Effector memory CD8-positive, alpha-beta T cell (primary cell): ENCODE measurements at regions not wholly inside any gene's neighbourhood (a gene's known extent, or its start where the extent isn't known, plus 50 kb on each side); places are given as distances from the start of the nearest gene placed in this dataset.

Source experiments
- ATAC-seq: fragments of 150-1000 bp; cut with Tn5 transposase; replicated peaks from 2 replicates; pipeline ENCODE4 v1.10.0; 2021; ENCODE audit warnings: mild to moderate bottlenecking, moderate library complexity
- DNase-seq, 3 experiments: peaks; one replicate each; pipeline ENCODE4 v3.0.0; 2021
- H3K27ac Mint-ChIP-seq, 2 donors: one replicate each; pipeline ENCODE4 v1.8.0; 2022; ENCODE audit warnings: mild to moderate bottlenecking in 2 of 2, mixed read lengths in 2 of 2, moderate library complexity in 2 of 2
- H3K27me3 Mint-ChIP-seq, 2 donors: one replicate each; pipeline ENCODE4 v1.8.0; 2022; ENCODE audit warnings: mixed read lengths in 2 of 2
- H3K36me3 Mint-ChIP-seq: one replicate; pipeline ENCODE4 v1.8.0; 2022; ENCODE audit warnings: mild to moderate bottlenecking, moderate library complexity, mixed read lengths; ENCODE audit not compliant: insufficient read depth
- H3K4me1 Mint-ChIP-seq, 2 donors: one replicate each; pipeline ENCODE4 v1.8.0; 2022; ENCODE audit warnings: low read depth in 2 of 2, mixed read lengths in 2 of 2
- H3K4me3 Mint-ChIP-seq, 2 donors: one replicate each; pipeline ENCODE4 v1.8.0; 2022; ENCODE audit warnings: mild to moderate bottlenecking in 2 of 2, mixed read lengths in 2 of 2, moderate library complexity in 2 of 2
- H3K9me3 Mint-ChIP-seq, 2 donors: one replicate each; pipeline ENCODE4 v1.8.0; 2022; ENCODE audit warnings: mixed read lengths in 2 of 2

DNA sequence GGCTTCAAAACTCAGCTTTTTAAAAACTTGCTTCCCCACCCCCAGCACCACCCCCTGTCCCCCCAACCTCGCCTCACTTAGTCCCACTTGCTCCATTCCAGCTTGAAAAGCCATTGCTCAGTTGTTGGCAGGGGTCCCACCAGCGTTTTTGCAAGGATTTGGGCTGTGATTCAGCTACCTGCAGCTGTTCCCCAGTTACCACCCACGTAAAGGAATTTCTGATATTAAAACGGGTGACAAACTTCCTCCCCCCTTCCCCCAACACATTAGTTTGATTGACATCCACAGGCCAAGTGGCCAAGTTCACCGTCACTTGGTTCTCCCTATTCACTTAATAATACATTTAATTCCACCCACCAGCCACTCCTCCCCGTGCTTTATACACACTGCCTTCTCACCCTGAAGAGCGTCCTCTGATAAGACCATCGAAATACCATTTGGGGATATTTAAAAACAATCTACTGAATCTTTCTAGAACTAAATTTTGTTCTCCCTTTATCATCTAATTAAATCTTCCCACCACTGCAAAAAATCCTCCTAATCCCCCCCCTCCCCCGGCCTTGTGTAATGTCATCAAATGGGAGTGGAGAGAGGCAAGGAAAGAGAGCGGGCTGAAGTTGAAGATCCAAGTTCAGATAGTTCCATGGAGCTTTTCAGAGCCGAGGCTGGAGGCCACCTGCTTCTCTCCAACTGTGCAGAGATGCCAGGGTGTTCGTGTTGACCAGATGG, 55.1 kb downstream of the SOX9 start:
- no peak overlapping the region for H3K4me3 Mint-ChIP-seq
- H3K9me3 Mint-ChIP-seq = peaks cover 2 to 4% of the 10 kb centered on the region in 2 donors
- ATAC-seq = no peak
- H3K36me3 Mint-ChIP-seq = no peaks in the 10 kb centered on the region
- H3K27ac Mint-ChIP-seq = no peak overlapping the region
- peaks cover 0 to 5% of the 10 kb centered on the region in 2 donors for H3K27me3 Mint-ChIP-seq
- no peaks in the 10 kb centered on the region for H3K4me1 Mint-ChIP-seq
- no peak for DNase-seq

DNA sequence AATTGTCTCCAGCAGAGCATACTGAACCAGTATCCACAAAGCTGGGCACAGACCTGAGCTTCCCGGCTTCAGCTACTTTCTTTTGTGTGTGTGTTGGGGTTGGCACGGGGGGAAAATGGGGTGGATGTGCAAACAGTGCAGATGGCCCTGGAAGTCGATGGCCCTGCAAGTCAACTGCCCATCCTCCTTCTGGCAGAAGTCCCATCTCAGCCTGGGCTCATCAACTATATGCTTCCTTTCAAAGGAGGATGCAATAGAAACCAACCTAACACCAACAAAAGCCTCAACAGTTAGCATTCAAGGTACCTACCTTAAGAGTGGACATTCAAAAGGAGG, 55.7 kb downstream of the SOX9 start:
- Mint-ChIP-seq H3K27me3 (peaks cover 0 to 5% of the 10 kb centered on the region in 2 donors), H3K4me3 (no peak overlapping the region), H3K36me3 (no peaks in the 10 kb centered on the region), H3K27ac (no peak overlapping the region), H3K9me3 (peaks cover 7 to 9% of the 10 kb centered on the region in 2 donors), H3K4me1 (no peaks in the 10 kb centered on the region)
- DNase-seq (no peak), ATAC-seq (no peak)

DNA sequence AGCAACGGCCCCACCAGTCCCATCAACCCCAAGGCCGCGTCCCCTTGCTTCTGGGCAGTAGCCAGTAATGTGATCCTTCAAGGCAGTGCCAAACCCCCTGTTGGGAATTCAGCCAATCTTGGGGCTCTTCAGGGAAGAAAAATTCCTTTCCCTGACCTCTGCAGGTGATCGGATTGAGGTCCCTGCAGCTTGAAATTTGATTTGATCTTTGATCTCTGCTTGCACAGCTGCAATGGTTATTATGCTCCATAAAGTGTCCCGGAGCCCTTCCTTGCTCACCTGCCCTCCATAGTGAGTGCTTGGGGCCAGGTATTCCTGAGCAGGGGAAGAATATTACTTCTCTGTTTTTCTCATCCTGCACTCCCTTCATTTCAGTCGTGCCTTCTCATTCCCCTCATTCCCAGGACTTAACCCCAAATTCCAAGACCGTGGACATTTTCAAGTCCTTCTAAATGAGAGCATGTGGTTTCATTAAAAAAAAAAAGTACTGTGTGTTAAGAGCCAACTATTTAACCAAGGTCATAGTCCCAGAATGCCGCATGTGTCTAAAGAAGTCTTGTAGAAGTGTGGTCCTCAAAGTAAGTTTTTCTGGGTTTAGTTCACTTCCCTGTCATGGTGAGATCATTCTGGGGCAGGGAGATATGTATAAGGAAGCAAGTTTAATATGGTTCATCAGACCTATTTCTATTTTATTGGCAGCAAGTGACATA, 56.3 kb downstream of the SOX9 start:
- Mint-ChIP-seq H3K27me3 (peaks cover 0 to 5% of the 10 kb centered on the region in 2 donors), H3K36me3 (no peaks in the 10 kb centered on the region), H3K9me3 (peaks cover 9% of the 10 kb centered on the region in 2 donors), H3K27ac (no peak overlapping the region), H3K4me3 (no peak overlapping the region), H3K4me1 (no peaks in the 10 kb centered on the region)
- ATAC-seq (no peak), DNase-seq (no peak)

DNA sequence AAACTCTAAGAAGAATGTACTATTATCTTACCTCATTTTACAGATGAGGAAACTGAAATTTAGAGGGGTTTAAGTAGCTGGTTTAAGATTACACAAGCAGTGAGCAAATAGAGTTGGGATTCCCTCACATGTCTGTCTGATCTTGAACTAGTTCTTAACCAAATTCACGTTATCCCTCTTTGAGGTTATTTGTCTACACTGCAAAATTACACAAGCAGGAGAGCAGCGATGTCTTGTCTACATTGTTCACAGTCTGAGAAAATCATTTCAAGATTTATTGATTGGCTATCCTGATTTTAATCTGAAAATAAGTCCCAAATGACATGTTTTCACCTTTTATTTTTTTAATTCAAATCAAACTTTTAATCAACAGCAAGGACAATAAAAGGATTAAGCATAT, 56.9 kb downstream of the SOX9 start:
- peaks cover 0 to 5% of the 10 kb centered on the region in 2 donors for H3K27me3 Mint-ChIP-seq
- H3K4me1 Mint-ChIP-seq = no peaks in the 10 kb centered on the region
- H3K36me3 Mint-ChIP-seq = no peaks in the 10 kb centered on the region
- H3K4me3 Mint-ChIP-seq = no peak overlapping the region
- peaks cover 9% of the 10 kb centered on the region in 2 donors for H3K9me3 Mint-ChIP-seq
- no peak overlapping the region for H3K27ac Mint-ChIP-seq
- ATAC-seq = no peak
- DNase-seq = no peak

DNA sequence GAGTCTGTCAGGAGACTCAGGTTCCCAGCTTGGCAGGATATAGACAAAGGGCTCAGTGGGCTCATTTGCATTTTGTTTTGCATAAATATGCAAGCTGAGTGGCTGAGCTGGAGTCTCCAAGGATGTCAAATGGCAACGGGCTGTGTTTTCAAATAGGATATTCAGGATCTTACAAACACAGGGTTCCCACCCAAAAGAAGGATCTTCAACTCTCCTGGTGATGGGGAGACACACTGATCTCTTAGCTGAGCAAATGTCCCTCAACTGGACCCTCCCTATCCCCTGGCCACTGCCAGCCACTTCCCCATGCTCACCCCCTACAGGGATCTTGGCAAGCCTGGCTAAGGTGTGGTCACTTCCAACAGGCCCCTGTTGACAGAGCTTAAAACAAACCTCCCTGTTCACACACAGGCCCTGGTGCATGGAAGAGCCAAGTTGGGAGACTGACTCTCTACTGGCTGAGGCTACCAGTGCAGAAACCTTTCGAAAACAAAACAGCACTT, 61.6 kb downstream of the SOX9 start:
- Mint-ChIP-seq H3K27ac (no peak overlapping the region), H3K27me3 (no peaks in the 10 kb centered on the region)

DNA sequence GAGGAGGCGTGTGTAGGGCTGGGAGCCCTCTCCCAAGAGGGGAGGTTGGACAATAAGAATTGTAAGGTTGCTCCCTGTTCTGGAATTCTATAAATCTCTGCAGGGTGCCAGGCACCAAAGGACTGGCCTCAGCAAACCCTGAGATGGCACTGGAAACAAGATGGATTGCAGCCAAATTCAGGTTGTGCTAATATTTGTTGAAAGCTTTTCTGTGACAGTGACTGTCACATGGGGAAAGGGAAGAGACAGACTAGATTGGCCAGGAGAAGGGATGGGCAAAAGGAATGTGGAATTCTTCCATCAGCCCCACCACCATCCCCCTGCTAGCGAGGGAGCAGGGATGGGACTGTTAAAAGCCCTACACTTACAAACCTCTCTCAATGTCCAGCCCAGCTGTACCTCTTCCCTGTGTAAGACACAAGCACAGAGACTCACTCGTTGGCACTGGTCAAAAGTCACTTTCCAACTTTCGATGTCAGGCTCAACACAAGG, 62.4 kb downstream of the SOX9 start:
- no peaks in the 10 kb centered on the region for H3K27me3 Mint-ChIP-seq
- no peak for DNase-seq
- peaks cover 6 to 9% of the 10 kb centered on the region in 2 donors for H3K9me3 Mint-ChIP-seq
- H3K4me1 Mint-ChIP-seq = no peaks in the 10 kb centered on the region
- H3K4me3 Mint-ChIP-seq = no peak overlapping the region
- no peaks in the 10 kb centered on the region for H3K36me3 Mint-ChIP-seq
- no peak for ATAC-seq
- H3K27ac Mint-ChIP-seq = no peak overlapping the region

More for the DNA sequence above, 61.6 kb downstream of the SOX9 start:
- ATAC-seq = no peak
- Mint-ChIP-seq H3K9me3 (peaks cover 6 to 9% of the 10 kb centered on the region in 2 donors), H3K36me3 (no peaks in the 10 kb centered on the region), H3K4me3 (no peak overlapping the region), H3K4me1 (no peaks in the 10 kb centered on the region)
- DNase-seq = no peak

DNA sequence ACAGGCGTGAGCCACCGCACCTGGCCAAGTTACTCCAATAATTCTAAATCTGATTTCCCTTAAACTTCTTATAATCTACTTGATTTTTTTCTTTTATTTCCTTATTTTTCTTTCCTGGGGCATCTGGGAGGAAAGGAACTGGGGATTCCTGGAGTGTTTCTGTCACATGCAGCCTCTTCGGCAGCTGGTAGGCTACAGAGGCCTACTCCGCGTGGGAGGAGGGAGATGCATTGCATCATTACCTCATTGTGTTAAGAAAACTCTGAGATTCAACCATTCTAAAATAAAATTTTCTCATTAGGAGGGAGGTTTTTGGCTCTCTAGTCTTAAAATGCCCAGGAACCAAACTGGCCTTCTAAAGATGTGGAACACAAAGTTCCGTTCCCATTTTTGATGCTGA, 64.0 kb downstream of the SOX9 start:
- DNase-seq (no peak), ATAC-seq (no peak)
- peaks cover 6 to 9% of the 10 kb centered on the region in 2 donors for H3K9me3 Mint-ChIP-seq
- no peaks in the 10 kb centered on the region for H3K36me3 Mint-ChIP-seq
- H3K4me1 Mint-ChIP-seq = no peaks in the 10 kb centered on the region
- no peak overlapping the region for H3K27ac Mint-ChIP-seq
- no peak overlapping the region for H3K4me3 Mint-ChIP-seq
- H3K27me3 Mint-ChIP-seq = no peaks in the 10 kb centered on the region

DNA sequence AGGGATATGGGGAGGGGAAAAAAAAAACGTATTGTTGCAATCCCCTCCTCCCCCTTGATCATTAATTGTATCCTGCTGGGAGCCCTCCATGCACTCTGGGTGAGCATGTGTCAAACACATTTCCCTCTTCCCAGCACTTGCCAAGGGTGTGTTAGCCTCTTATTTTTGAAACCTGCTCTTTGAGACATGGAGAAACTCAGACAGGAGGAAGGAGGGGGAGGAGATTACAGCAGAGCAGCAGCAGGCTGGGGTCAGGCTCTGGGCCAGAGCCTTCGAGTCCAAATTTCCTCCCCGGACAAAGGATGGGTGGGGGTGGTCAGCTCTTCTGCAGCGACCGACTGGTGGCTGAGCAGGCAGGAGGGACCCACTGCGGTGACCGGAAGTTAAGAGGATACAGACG, 64.7 kb downstream of the SOX9 start:
- H3K4me3 Mint-ChIP-seq = no peak overlapping the region
- no peak overlapping the region for H3K27ac Mint-ChIP-seq
- ATAC-seq = no peak
- DNase-seq = no peak
- H3K36me3 Mint-ChIP-seq = no peaks in the 10 kb centered on the region
- H3K4me1 Mint-ChIP-seq = no peaks in the 10 kb centered on the region
- no peaks in the 10 kb centered on the region for H3K27me3 Mint-ChIP-seq
- peaks cover 9 to 10% of the 10 kb centered on the region in 2 donors for H3K9me3 Mint-ChIP-seq

DNA sequence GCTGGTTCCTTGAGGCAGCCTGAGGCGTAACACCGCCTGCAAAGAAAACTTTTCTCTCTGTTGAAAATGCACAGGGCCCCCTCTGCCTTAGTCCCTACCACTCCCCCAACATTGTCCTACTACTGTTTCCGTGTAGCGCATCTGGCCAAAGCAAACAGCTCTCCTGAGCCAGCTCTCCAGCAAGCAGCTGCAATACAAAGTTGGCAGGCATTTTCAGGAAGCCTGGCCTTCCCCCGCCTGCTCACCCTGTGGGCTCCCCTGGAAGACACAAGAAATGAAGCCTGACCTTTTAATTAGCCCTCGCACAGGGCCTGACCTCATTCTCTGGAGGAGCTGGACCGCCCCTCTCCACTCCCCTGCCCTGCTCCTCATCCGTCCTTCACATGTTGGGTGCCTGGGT, 66.7 kb downstream of the SOX9 start:
- Mint-ChIP-seq H3K9me3 (peaks cover 0 to 5% of the 10 kb centered on the region in 2 donors), H3K36me3 (no peaks in the 10 kb centered on the region), H3K4me1 (no peaks in the 10 kb centered on the region), H3K27me3 (no peaks in the 10 kb centered on the region), H3K4me3 (no peak overlapping the region), H3K27ac (no peak overlapping the region)
- DNase-seq (no peak), ATAC-seq (no peak)

DNA sequence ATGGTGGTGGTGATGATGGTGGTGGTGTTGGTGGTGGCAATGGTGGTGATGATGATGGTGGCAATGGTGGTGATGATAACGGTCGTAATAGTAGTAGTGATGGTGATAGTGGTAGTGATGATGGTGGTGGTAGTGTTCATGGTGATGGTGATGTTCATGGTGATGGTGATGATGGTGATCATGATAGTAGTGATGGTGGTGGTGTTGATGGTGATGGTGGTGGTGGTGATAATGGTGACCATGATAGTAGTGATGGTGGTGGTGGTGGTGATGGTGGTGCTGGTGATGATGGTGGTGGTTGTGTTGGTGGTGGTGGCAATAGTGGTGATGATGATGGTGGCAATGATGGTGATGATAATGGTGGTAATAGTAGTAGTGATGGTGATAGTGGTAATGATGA, 68.0 kb downstream of the SOX9 start:
- H3K4me3 Mint-ChIP-seq = no peak overlapping the region
- no peaks in the 10 kb centered on the region for H3K36me3 Mint-ChIP-seq
- DNase-seq (no peak), ATAC-seq (no peak)
- H3K4me1 Mint-ChIP-seq = no peaks in the 10 kb centered on the region
- H3K27me3 Mint-ChIP-seq = no peaks in the 10 kb centered on the region
- H3K27ac Mint-ChIP-seq = no peak overlapping the region
- H3K9me3 Mint-ChIP-seq = peaks cover 0 to 5% of the 10 kb centered on the region in 2 donors

DNA sequence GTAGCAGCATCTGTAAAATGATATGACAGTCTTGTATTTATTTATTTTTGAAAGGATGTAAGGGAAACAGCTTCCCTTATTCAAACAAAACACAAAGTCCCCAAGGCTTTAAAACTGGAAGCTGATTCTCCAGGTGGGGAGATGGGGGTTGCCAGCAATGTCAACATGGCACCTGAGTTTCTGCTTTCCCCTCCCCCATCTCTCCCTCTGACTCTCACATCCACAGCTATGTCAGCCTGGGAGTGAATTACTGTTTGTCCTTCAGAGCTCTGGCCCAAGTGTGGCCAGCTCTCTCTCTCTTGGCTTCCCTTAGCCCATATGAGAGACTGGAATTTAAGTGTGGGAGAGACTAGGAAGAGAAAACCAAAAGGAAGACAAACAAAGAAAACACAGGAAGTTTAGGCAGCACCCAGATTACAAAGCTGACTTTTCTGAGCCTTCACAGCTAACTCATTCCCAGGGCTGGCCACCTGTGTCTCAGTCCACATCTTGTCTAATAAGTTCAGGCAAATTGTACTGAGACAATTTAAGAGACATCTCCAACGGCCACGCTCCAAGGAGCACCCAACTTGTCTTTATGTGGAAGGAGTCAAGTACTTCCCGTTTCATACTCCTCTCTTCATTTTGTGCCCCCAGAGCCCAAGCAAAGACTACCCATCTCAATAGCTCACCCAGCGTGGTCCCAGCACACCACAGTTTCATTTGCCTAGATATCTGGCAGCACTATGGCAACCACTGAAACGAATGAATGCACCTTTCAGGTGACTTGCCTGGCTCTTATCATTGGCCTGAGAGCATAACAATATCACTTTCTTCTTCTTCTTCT, 69.2 kb downstream of the SOX9 start:
- H3K27ac Mint-ChIP-seq = no peak overlapping the region
- H3K27me3 Mint-ChIP-seq = no peaks in the 10 kb centered on the region
- no peak overlapping the region for H3K4me3 Mint-ChIP-seq
- DNase-seq (no peak), ATAC-seq (no peak)
- H3K4me1 Mint-ChIP-seq = no peaks in the 10 kb centered on the region
- H3K36me3 Mint-ChIP-seq = no peaks in the 10 kb centered on the region
- H3K9me3 Mint-ChIP-seq = peaks cover 0 to 5% of the 10 kb centered on the region in 2 donors

DNA sequence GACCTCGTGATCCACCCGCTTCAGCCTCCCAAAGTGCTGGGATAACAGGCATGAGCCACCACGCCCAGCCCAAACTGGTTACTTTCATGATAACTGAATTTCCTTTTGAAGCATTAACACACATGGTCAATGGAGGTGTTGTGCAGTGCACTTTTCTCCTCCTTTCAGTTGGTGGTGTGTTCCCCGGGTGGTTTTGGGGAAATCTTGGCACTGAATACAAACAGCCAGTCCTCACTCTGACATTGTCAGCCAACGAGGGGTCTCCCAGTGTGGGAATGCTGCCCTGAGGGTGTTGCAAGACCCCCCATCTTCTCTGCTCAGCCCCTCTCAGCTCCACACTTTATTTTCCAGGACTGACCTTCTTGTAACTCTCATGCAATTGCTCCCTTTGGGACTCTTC, 70.5 kb downstream of the SOX9 start:
- Mint-ChIP-seq H3K9me3 (peaks cover 0 to 8% of the 10 kb centered on the region in 2 donors), H3K27ac (no peak overlapping the region), H3K4me3 (no peak overlapping the region), H3K4me1 (no peaks in the 10 kb centered on the region), H3K36me3 (no peaks in the 10 kb centered on the region), H3K27me3 (no peaks in the 10 kb centered on the region)
- ATAC-seq (no peak), DNase-seq (no peak)

DNA sequence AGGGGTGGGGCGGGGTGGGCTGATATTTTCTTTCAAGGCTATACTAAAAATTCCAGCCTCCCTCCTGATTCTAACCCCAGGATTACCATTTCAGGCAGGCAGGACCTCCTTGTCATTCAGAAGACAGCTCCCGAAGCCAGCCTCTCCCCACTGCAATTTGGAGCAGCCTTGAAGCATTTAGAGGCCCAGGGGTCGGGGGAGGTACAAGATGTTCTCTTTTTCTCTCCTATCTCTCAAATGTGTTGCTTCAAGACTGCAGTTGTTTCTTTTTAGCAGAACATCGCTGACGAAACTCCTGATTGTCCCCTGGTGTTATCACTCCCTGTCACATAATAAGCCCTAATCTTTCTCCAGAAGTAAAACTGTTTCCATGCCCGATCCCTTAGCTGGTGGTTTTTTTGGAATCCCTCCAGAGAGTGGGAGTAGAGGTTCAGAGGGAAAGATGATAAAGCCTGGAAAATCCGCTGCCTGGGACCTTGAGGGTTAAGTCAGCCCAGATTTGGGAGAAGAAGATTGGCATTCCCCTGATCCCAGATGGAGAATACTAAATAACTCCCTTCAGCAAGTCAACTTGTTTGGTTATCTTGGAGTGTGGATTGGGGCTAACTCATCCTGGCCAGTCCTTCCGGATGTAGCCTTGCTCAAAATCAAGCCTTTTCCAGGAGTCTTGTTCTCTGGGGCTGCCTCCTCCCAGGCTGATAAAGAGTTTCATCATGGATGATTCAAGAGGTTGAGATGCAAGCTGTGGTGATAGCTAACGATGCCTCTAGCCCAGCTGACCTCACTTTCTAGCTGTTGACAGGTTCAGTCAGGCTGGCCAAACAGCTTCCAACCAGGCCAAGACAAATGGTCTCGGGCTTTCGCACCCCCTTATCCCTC, 71.3 kb downstream of the SOX9 start:
- no peaks in the 10 kb centered on the region for H3K4me1 Mint-ChIP-seq
- H3K27ac Mint-ChIP-seq = no peak overlapping the region
- peaks cover 5 to 10% of the 10 kb centered on the region in 2 donors for H3K9me3 Mint-ChIP-seq
- H3K4me3 Mint-ChIP-seq = no peak overlapping the region
- H3K36me3 Mint-ChIP-seq = no peaks in the 10 kb centered on the region
- ATAC-seq (no peak), DNase-seq (no peak)
- no peaks in the 10 kb centered on the region for H3K27me3 Mint-ChIP-seq
